Fibroblast of pulmonary artery (primary cell): ENCODE measurements at regions not wholly inside any gene's neighbourhood (a gene's known extent, or its start where the extent isn't known, plus 50 kb on each side); places are given as distances from the start of the nearest gene placed in this dataset.
"Not testable (repeated sequence)": the region's sequence is repeated elsewhere in the genome, so short reads cannot be mapped to it uniquely, and the experiment has no call there.

Experiments
- DNase-seq: peaks from one replicate; pipeline ENCODE4 v3.0.0-alpha.2; 2010; ENCODE audit warnings: low read depth
- H3K4me3 ChIP-seq: replicated peaks from 2 replicates; pipeline ENCODE4 v1.5.1; 2011; ENCODE audit warnings: low read depth, mild to moderate bottlenecking, control low read depth, low read length, moderate library complexity
- TF ChIP-seq, protein P1 (sequence below): IDR thresholded peaks from 2 replicates; pipeline ENCODE4 v1.5.1; 2011; ENCODE audit warnings: mild to moderate bottlenecking, control low read depth, low read length, inconsistent platforms; ENCODE audit errors: missing control alignments

DNA sequence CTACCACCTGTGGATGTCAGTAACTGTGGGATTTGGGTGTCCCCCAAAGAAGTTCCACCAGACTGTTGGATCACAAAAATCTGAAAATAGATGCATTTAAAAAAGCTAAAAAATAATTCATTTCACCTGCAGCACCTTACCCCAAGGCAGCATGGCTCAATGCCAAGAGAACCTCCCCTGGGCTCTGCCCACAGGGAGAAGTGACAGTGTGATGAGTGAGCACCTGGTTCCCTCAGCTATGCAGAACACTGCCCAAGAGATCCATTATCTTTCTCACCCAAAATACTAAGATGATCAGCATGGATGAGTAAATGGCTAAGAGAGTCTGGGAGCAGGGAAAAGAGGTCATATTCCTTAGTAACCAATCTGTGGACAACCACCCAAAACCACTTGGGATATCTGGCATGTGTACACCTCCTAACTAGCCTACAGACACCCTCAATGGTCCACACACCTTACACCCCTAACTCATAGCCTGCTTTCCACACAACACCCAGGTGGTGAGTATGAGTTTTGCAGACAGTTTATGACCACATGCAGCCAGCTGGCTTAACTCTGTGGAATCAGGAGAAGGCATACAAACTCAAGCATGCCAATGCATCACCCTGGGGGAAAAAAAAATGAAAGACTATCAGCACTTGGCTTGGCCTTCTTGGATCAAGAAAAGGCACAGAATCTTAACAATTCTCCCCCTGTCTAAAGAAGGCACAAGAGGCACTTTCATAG, 416.5 kb upstream of the SMIM31 start:
- DNase-seq: no peak
- TF ChIP-seq, protein P1, sequence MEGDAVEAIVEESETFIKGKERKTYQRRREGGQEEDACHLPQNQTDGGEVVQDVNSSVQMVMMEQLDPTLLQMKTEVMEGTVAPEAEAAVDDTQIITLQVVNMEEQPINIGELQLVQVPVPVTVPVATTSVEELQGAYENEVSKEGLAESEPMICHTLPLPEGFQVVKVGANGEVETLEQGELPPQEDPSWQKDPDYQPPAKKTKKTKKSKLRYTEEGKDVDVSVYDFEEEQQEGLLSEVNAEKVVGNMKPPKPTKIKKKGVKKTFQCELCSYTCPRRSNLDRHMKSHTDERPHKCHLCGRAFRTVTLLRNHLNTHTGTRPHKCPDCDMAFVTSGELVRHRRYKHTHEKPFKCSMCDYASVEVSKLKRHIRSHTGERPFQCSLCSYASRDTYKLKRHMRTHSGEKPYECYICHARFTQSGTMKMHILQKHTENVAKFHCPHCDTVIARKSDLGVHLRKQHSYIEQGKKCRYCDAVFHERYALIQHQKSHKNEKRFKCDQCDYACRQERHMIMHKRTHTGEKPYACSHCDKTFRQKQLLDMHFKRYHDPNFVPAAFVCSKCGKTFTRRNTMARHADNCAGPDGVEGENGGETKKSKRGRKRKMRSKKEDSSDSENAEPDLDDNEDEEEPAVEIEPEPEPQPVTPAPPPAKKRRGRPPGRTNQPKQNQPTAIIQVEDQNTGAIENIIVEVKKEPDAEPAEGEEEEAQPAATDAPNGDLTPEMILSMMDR: no peak
- no peak overlapping the region for H3K4me3 ChIP-seq

DNA sequence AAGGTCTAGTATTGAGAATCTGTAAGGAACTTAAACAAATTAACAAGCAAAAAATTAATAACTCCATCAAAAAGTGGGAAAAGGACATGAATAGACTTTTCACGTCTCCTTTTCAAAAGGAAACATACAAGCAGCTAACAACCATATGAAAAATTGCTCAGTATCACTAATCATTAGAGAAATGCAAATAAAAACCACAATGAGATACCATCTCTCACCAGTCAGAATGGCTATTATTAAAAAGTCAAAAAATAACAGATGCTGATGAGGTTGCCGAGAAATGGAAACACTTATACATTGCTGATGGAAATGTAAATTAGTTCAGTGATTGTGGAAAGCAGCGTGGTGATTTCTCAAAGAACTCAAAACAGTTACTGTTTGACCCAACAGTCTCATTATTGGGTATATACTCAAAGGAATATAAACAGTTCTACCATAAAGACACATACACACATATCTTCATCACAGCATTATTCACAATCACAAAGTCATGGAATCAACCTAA, 410.4 kb upstream of the SMIM31 start:
- TF ChIP-seq, protein P1: no peak
- DNase-seq: no peak
- H3K4me3 ChIP-seq: no peak overlapping the region

DNA sequence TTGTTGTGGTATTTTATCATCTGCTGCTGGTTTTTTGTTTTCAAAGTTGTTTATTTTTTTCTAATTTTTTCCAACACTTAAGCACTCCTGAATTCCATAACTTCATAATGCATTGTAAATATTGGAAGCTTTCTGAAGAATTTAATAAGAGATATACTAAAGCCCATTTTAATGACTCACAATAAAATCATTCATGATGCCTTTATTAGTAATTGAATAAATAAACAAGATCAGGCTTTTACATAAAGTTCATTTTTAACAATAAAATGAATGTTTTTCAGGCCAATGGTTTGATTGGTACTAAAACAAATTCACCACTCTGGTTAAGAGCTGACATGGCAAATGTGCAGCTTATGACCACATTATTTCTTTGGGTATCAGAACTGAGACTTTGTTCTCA, 408.2 kb upstream of the SMIM31 start:
- no peak for DNase-seq
- TF ChIP-seq, protein P1: no peak

DNA sequence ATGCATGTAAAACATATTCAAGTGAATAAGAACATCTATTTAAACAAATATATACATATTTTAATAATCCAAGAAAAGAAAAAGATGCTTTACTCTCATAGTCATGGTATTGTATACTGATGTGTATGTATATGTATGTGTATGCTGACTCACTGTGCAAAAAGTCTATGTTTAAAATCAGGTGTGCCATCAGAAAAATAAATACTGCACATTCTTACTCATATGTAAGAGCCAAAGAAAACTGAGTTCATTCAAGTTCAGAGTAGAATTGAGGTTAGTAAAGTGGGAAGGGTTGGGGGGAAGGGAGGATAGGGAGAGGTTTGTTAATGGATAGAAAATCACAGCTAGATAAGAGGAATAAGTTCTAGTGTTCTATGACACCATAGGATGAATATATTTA, 403.9 kb upstream of the SMIM31 start:
- TF ChIP-seq, protein P1: no peak
- H3K4me3 ChIP-seq: no peak overlapping the region
- DNase-seq: no peak

More for the DNA sequence above, 408.2 kb upstream of the SMIM31 start:
- H3K4me3 ChIP-seq: no peak overlapping the region

DNA sequence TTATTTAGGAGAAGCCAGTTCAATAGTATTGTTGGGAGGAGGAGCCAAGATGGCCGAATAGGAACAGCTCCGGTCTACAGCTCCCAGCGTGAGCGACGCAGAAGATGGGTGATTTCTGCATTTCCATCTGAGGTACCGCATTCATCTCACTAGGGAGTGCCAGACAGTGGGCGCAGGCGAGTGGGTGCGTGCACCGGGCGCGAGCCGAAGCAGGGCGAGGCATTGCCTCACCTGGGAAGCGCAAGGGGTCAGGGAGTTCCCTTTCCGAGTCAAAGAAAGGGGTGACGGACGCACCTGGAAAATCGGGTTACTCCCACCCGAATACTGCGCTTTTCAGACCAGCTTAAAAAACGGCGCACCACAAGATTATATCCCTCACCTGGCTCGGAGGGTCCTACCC, 403.2 kb upstream of the SMIM31 start:
- not testable (repeated sequence) for H3K4me3 ChIP-seq, DNase-seq

DNA sequence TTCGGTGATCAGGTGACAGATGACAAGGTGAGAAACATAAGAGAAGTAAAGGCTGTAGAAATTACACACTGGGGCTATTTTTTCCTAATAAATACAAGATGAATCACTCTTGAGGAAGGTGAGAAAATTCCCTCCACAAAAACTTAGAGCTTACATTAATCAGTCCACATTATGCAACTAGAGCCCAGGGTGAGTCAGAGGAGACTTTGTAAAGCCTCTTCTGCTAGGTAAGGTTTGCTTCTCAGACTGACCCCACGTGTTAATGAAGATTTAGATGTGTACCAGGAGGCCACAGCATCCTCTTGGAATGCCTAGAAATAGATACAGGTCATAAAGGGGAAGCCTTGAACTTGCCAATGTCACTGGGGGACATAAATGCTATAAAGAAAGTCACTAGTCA, 396.0 kb upstream of the SMIM31 start:
- H3K4me3 ChIP-seq: no peak overlapping the region
- TF ChIP-seq, protein P1: no peak
- DNase-seq: no peak

DNA sequence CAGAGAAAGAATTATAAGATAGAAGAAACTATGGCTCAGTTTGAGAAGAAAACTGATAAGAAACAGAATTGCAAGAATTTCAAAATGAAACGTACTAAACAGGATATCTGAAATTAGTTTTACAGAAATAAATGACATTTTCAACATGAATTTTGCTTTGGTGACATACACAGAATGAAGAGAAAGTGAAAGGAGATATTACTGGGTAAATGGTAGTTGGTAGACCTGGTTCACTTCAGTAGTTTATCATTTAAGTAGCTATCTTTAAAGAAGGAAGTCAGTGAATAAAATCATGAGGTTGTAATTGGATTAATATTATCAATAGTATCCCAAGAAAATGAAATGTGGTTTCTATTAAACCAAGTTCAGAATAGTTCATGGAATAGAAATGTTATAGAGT, 395.5 kb upstream of the SMIM31 start:
- DNase-seq: no peak
- TF ChIP-seq, protein P1: no peak
- no peak overlapping the region for H3K4me3 ChIP-seq
